ENCODE measurements at regions not wholly inside any gene's neighbourhood (a gene's known extent, or its start where the extent isn't known, plus 50 kb on each side); places are given as distances from the start of the nearest gene placed in this dataset.
"Not testable (repeated sequence)": the region's sequence is repeated elsewhere in the genome, so short reads cannot be mapped to it uniquely, and the experiment has no call there.

GRCh38 chr4:9532863-9533192 is 88.6 kb downstream of the DEFB131A start:
- TF ChIP-seq CTCF (IDR thresholded peaks at IDR 0.05; ENCODE audit: low read length); EZH2 (optimal IDR thresholded peaks at IDR 0.05; ENCODE audit: low read depth, low read length): not testable (repeated sequence)

Measured in MM.1S (cell line).